ENCODE measurements at regions not wholly inside any gene's neighbourhood (a gene's known extent, or its start where the extent isn't known, plus 50 kb on each side); places are given as distances from the start of the nearest gene placed in this dataset.
A peak's percentile ranks its signal among the peaks of the same experiment; 100 is the strongest.

GRCh38 chr1:25042331-25043227 is 112.5 kb upstream of the RUNX3 start:
- Mint-ChIP-seq H3K9me3 (no peaks in the 10 kb centered on the region), H3K36me3 (ENCODE audit: low read depth) (no peaks in the 10 kb centered on the region), H3K27me3 (peaks cover 4% of the 10 kb centered on the region), H3K27ac (no peak overlapping the region), H3K4me1 (peaks cover 13% of the 10 kb centered on the region), H3K4me3 (no peak overlapping the region)
- no peak for DNase-seq
- POLR2A ChIA-PET: interaction anchor here (0.6 kb wide), 1 partner anchor 80 kb away, joined by 3 read pairs; no protein-coding TSS in a partner anchor
- CTCF ChIA-PET: interaction anchor here (0.7 to 1.5 kb wide), 7 partner anchors 10 to 195 kb away, joined by 3 to 5 read pairs (median 3); no protein-coding TSS in a partner anchor

- CTCF ChIA-PET: interaction anchor here (0.7 to 1.5 kb wide), 7 partner anchors 10 to 194 kb away, joined by 3 to 5 read pairs (median 3); no protein-coding TSS in a partner anchor
- no peak overlapping the region for H3K4me3 Mint-ChIP-seq
- H3K27me3 Mint-ChIP-seq: peaks cover 4% of the 10 kb centered on the region
- POLR2A ChIA-PET: interaction anchor here (0.6 kb wide), 1 partner anchor 79 kb away, joined by 3 read pairs; no protein-coding TSS in a partner anchor
- H3K27ac Mint-ChIP-seq: no peak overlapping the region
- no peak for DNase-seq
- no peaks in the 10 kb centered on the region for H3K9me3 Mint-ChIP-seq
- H3K36me3 Mint-ChIP-seq (ENCODE audit: low read depth): no peaks in the 10 kb centered on the region
- peaks cover 19% of the 10 kb centered on the region for H3K4me1 Mint-ChIP-seq
Observed at GRCh38 chr1:25041916-25042315, 111.8 kb upstream of the RUNX3 start.

- ChIA-PET CTCF (interaction anchor here (1.6 kb wide), 1 partner anchor 45 kb away, joined by 3 read pairs; no protein-coding TSS in a partner anchor), POLR2A (no interaction called here)
- no peak for DNase-seq
- Mint-ChIP-seq H3K4me1 (peaks cover 23% of the 10 kb centered on the region), H3K27me3 (peaks cover 4% of the 10 kb centered on the region), H3K36me3 (ENCODE audit: low read depth) (no peaks in the 10 kb centered on the region), H3K27ac (no peak overlapping the region), H3K4me3 (no peak overlapping the region), H3K9me3 (no peaks in the 10 kb centered on the region)
Observed at GRCh38 chr1:25040122-25040685, 110.1 kb upstream of the RUNX3 start.

- no peak for DNase-seq
- Mint-ChIP-seq H3K4me1 (peaks cover 33% of the 10 kb centered on the region), H3K9me3 (no peaks in the 10 kb centered on the region), H3K4me3 (no peak overlapping the region), H3K27me3 (peaks cover 2% of the 10 kb centered on the region), H3K36me3 (ENCODE audit: low read depth) (no peaks in the 10 kb centered on the region), H3K27ac (no peak overlapping the region)
- POLR2A ChIA-PET: no interaction called here
- CTCF ChIA-PET: interaction anchor here (0.6 to 3.2 kb wide), 5 partner anchors 7 to 143 kb away, joined by 3 to 27 read pairs (median 8); no protein-coding TSS in a partner anchor
Observed at GRCh38 chr1:25039229-25039628, 109.2 kb upstream of the RUNX3 start.

GRCh38 chr1:25038699-25039098 is 108.6 kb upstream of the RUNX3 start:
- POLR2A ChIA-PET: no interaction called here

GRCh38 chr1:25037174-25038074 is 107.3 kb upstream of the RUNX3 start:
- Mint-ChIP-seq H3K36me3 (ENCODE audit: low read depth) (no peaks in the 10 kb centered on the region), H3K4me1 (peaks cover 51% of the 10 kb centered on the region), H3K4me3 (no peak overlapping the region), H3K27ac (peak overlapping the region; percentile 64), H3K9me3 (no peaks in the 10 kb centered on the region), H3K27me3 (peaks cover 2% of the 10 kb centered on the region)
- ChIA-PET POLR2A (interaction anchor here (0.7 kb wide), 1 partner anchor 83 kb away, joined by 3 read pairs; no protein-coding TSS in a partner anchor), CTCF (interaction anchor here (0.5 to 3.9 kb wide), 47 partner anchors 9 to 190 kb away, joined by 3 to 42 read pairs (median 4); partner anchors contain the start of gene RUNX3)
- DNase-seq: peak; percentile 77

More at GRCh38 chr1:25038699-25039098, 108.6 kb upstream of the RUNX3 start:
- Mint-ChIP-seq H3K27ac (no peak overlapping the region), H3K4me1 (peaks cover 38% of the 10 kb centered on the region), H3K27me3 (peaks cover 2% of the 10 kb centered on the region), H3K9me3 (no peaks in the 10 kb centered on the region), H3K4me3 (no peak overlapping the region), H3K36me3 (ENCODE audit: low read depth) (no peaks in the 10 kb centered on the region)
- DNase-seq: no peak
- CTCF ChIA-PET: interaction anchor here (0.6 to 3.2 kb wide), 11 partner anchors 8 to 143 kb away, joined by 3 to 27 read pairs (median 14); partner anchors contain the start of gene RUNX3

GRCh38 chr1:25036117-25036546 is 106.1 kb upstream of the RUNX3 start:
- Mint-ChIP-seq H3K4me3 (no peak overlapping the region), H3K4me1 (peaks cover 58% of the 10 kb centered on the region), H3K27me3 (peaks cover 2% of the 10 kb centered on the region), H3K27ac (no peak overlapping the region), H3K9me3 (no peaks in the 10 kb centered on the region), H3K36me3 (ENCODE audit: low read depth) (no peaks in the 10 kb centered on the region)
- POLR2A ChIA-PET: interaction anchor here (0.6 kb wide), 1 partner anchor 188 kb away, joined by 4 read pairs; no protein-coding TSS in a partner anchor
- CTCF ChIA-PET: interaction anchor here (0.8 to 3.9 kb wide), 24 partner anchors 10 to 188 kb away, joined by 3 to 42 read pairs (median 7); partner anchors contain the start of gene RUNX3
- no peak for DNase-seq

GRCh38 chr1:25035523-25036116 is 105.5 kb upstream of the RUNX3 start:
- Mint-ChIP-seq H3K27me3 (peaks cover 2% of the 10 kb centered on the region), H3K4me1 (peaks cover 63% of the 10 kb centered on the region), H3K27ac (no peak overlapping the region), H3K4me3 (no peak overlapping the region), H3K36me3 (ENCODE audit: low read depth) (peaks cover 1% of the 10 kb centered on the region), H3K9me3 (no peaks in the 10 kb centered on the region)
- no peak for DNase-seq
- POLR2A ChIA-PET: interaction anchor here (0.6 kb wide), 1 partner anchor 188 kb away, joined by 4 read pairs; no protein-coding TSS in a partner anchor
- CTCF ChIA-PET: interaction anchor here (1.1 to 3.9 kb wide), 10 partner anchors 11 to 188 kb away, joined by 3 to 42 read pairs (median 16); partner anchors contain the start of gene RUNX3

GRCh38 chr1:25034736-25035522 is 104.9 kb upstream of the RUNX3 start:
- Mint-ChIP-seq H3K4me3 (no peak overlapping the region), H3K27ac (no peak overlapping the region), H3K4me1 (peaks cover 70% of the 10 kb centered on the region), H3K36me3 (ENCODE audit: low read depth) (peaks cover 1% of the 10 kb centered on the region), H3K9me3 (no peaks in the 10 kb centered on the region), H3K27me3 (peaks cover 1% of the 10 kb centered on the region)
- CTCF ChIA-PET: interaction anchor here (1.6 to 3.9 kb wide), 3 partner anchors 10 to 104 kb away, joined by 6 to 42 read pairs (median 14); partner anchors contain the start of gene RUNX3
- POLR2A ChIA-PET: interaction anchor here (0.6 kb wide), 1 partner anchor 42 kb away, joined by 3 read pairs; no protein-coding TSS in a partner anchor
- no peak for DNase-seq

- no peaks in the 10 kb centered on the region for H3K9me3 Mint-ChIP-seq
- POLR2A ChIA-PET: interaction anchor here (0.6 kb wide), 1 partner anchor 41 kb away, joined by 3 read pairs; no protein-coding TSS in a partner anchor
- peaks cover 79% of the 10 kb centered on the region for H3K4me1 Mint-ChIP-seq
Observed at GRCh38 chr1:25033828-25034705, 104.0 kb upstream of the RUNX3 start.

More at GRCh38 chr1:25033828-25034705, 104.0 kb upstream of the RUNX3 start:
- peak overlapping the region; percentile 86 for H3K27ac Mint-ChIP-seq
- no peak for DNase-seq
- CTCF ChIA-PET: interaction anchor here (1.2 to 3.9 kb wide), 4 partner anchors 10 to 104 kb away, joined by 4 to 42 read pairs (median 5); partner anchors contain the start of gene RUNX3
- no peaks in the 10 kb centered on the region for H3K27me3 Mint-ChIP-seq
- peaks cover 1% of the 10 kb centered on the region for H3K36me3 Mint-ChIP-seq (ENCODE audit: low read depth)
- H3K4me3 Mint-ChIP-seq: no peak overlapping the region
